Prostate gland (tissue), 2 donors: ENCODE measurements at regions not wholly inside any gene's neighbourhood (a gene's known extent, or its start where the extent isn't known, plus 50 kb on each side); places are given as distances from the start of the nearest gene placed in this dataset.
"Not testable (repeated sequence)": the region's sequence is repeated elsewhere in the genome, so short reads cannot be mapped to it uniquely, and the experiment has no call there.

ENCODE experiments used
- DNase-seq: peaks from one replicate; pipeline ENCODE4 v3.0.0-alpha.2; 2019; ENCODE audit warnings: low spot score
- H3K27ac ChIP-seq, 2 donors: fragments of 200-600 bp; sonication (generic); 2 replicates each; pipeline ENCODE4 v1.5.1; 2017 to 2019
- H3K27me3 ChIP-seq: fragments of 200-600 bp; sonication (generic); replicated peaks from 2 replicates; pipeline ENCODE4 v1.5.1; 2019; ENCODE audit not compliant: insufficient read depth
- H3K36me3 ChIP-seq, 2 donors: fragments of 200-600 bp; sonication (generic); 1 replicate in 1 of 2; 2 replicates in 1 of 2; pipeline versions ENCODE4 v1.5.1 to v1.8.1; 2017 to 2019
- H3K4me1 ChIP-seq: fragments of 200-600 bp; sonication (generic); replicated peaks from 2 replicates; pipeline ENCODE4 v1.5.1; 2019
- H3K4me3 ChIP-seq, 2 donors: fragments of 200-600 bp; sonication (generic); 2 replicates each; pipeline ENCODE4 v1.5.1; 2017 to 2019
- H3K9me3 ChIP-seq: fragments of 200-600 bp; sonication (generic); 2 replicates; pipeline ENCODE4 v1.5.1; 2017
- POLR2A ChIP-seq: fragments of 450-650 bp; IDR thresholded peaks from one replicate; pipeline ENCODE4 v1.6.1; 2016; ENCODE audit warnings: antibody characterized with exemption, mild to moderate bottlenecking
- POLR2AphosphoS5 ChIP-seq: sonication (generic); formaldehyde crosslinking; IDR thresholded peaks from one replicate; pipeline ENCODE4 v1.6.1; 2017; ENCODE audit warnings: antibody characterized with exemption
- WGBS: methylation state at CpG from one replicate; pipeline ENCODE4 v1.1.5; 2018; 5-methylcytosine and 5-hydroxymethylcytosine counted together
- intact Hi-C: fragments of 100-400 bp; cut with DNase I; formaldehyde crosslinking; loops from one replicate; pipeline ENCODE4 v1.14.2; 2022
- small RNA-seq, 2 donors: library from RNA; depleted of rRNA; stranded (forward); fragments of <200 nt; gene quantifications; one replicate each; pipeline ENCODE3, GENCODE V24; 2016
- TF ChIP-seq, protein P1 (sequence below), 4 experiments: fragments of 200-600 bp in 2 of 4; fragments of 450-650 bp in 2 of 4; sonication (generic) in 2 of 4; IDR thresholded peaks; 1 replicate in 3 of 4; 2 replicates in 1 of 4; pipeline ENCODE4 v1.5.1; 2016 to 2019; ENCODE audit warnings: antibody characterized with exemption in 4 of 4, mild to moderate bottlenecking in 2 of 4, moderate library complexity in 2 of 4

DNA sequence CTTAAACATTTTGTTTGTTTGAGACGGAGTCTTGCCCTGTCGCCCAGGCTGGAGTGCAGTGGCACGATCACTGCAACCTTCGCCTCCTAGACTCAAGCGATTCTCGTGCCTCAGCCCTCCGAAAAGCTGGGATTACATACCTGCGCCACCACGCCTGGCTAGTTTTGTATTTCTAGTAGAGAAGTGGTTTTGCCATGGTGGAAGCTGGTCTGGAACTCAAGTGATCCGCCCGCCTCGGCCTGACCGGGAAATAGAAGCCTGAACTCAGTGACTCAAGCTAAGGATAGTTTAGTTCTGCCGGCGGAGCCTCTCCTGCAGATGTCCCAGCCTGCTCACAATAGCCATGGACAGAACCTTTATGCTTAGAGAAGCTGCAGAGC lies 53.0 kb upstream of the ZNF254 start:
- no peaks in the 10 kb centered on the region for H3K9me3 ChIP-seq
- H3K27ac ChIP-seq, result peak overlapping the region; percentile 91
- H3K36me3 ChIP-seq, result no peaks in the 10 kb centered on the region
- intact Hi-C loops, result loop anchor here (10.0 kb wide), 1 partner anchor 639 kb away; the partner anchor contains the start of gene ZNF91
- TF ChIP-seq, protein P1, sequence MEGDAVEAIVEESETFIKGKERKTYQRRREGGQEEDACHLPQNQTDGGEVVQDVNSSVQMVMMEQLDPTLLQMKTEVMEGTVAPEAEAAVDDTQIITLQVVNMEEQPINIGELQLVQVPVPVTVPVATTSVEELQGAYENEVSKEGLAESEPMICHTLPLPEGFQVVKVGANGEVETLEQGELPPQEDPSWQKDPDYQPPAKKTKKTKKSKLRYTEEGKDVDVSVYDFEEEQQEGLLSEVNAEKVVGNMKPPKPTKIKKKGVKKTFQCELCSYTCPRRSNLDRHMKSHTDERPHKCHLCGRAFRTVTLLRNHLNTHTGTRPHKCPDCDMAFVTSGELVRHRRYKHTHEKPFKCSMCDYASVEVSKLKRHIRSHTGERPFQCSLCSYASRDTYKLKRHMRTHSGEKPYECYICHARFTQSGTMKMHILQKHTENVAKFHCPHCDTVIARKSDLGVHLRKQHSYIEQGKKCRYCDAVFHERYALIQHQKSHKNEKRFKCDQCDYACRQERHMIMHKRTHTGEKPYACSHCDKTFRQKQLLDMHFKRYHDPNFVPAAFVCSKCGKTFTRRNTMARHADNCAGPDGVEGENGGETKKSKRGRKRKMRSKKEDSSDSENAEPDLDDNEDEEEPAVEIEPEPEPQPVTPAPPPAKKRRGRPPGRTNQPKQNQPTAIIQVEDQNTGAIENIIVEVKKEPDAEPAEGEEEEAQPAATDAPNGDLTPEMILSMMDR (IDR thresholded peaks at IDR 0.05), result no peak
- TF ChIP-seq POLR2A (no peak), POLR2AphosphoS5 (no peak)
- peak; percentile 32 for DNase-seq
- no peaks in the 10 kb centered on the region for H3K27me3 ChIP-seq
- 0% methylated on average over 15 of the region's 15 CpGs for WGBS
- H3K4me3 ChIP-seq, result peak overlapping the region; percentile 61 to 69
- peaks cover 5% of the 10 kb centered on the region for H3K4me1 ChIP-seq

DNA sequence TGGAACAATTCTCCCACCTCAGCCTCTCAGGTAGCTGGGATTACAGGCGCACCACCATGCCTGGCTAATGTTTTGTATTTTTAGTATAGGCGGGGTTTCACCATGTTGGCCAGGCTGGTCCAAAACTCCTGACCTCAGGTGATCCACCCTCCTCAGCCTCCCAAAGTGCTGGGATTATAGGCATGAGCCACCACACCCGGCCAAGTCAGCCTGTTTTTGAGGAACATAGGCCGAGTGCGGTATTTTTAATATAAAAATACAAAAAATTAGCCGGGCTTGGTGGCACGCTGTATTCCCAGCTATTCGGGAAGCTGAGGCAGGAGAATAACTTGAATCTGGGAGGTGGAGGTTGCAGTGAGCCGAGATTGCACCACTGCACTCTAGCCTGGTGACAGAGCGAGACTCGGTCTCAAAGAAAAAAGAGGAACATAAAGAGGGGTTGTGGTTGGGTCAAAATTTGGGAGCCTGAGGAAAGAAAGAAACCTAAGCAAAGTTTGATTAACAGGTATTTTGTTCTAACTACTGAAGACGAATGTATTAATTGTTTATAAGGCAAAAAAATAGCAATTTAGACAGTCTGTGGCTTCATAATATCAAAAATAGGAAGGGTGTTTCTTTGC lies 51.6 kb upstream of the ZNF254 start:
- intact Hi-C loops, result loop anchor here (10.0 kb wide), 1 partner anchor 641 kb away; the partner anchor contains the start of gene ZNF91
- H3K4me1 ChIP-seq, H3K9me3 ChIP-seq, DNase-seq, H3K36me3 ChIP-seq, H3K27me3 ChIP-seq: not testable (repeated sequence)
- peak overlapping the region; percentile 61 to 69 for H3K4me3 ChIP-seq
- 75% methylated on average over 12 of the region's 12 CpGs for WGBS
- peak overlapping the region in 1 of 2 donors; percentile 91 for H3K27ac ChIP-seq

Small RNA genes in the stretch of these regions (small RNA-seq; reads per million reads assigned to genes)
- 0 to 0.19 reads per million in 2 donors for gene RNA5-8SP4
